Transverse colon (tissue), 4 donors: ENCODE measurements at regions not wholly inside any gene's neighbourhood (a gene's known extent, or its start where the extent isn't known, plus 50 kb on each side); places are given as distances from the start of the nearest gene placed in this dataset.

Experiments
- CTCF ChIP-seq, 5 experiments: fragments of 200-600 bp in 3 of 5; fragments of 450-650 bp in 2 of 5; sonication (generic) in 3 of 5; IDR thresholded peaks; 1 replicate in 2 of 5; 2 replicates in 3 of 5; pipeline ENCODE4 v1.5.1; 2016 to 2017; ENCODE audit warnings: antibody characterized with exemption in 5 of 5, inconsistent platforms in 3 of 5, mild to moderate bottlenecking in 2 of 5, moderate library complexity in 1 of 5
- EP300 ChIP-seq: sonication (generic); formaldehyde crosslinking; IDR thresholded peaks from one replicate; pipeline ENCODE4 v1.6.1; 2017; ENCODE audit warnings: antibody characterized with exemption, low read depth
- POLR2A ChIP-seq: fragments of 450-650 bp; IDR thresholded peaks from one replicate; pipeline ENCODE4 v1.6.1; 2016; ENCODE audit warnings: antibody characterized with exemption, mild to moderate bottlenecking, moderate library complexity
- POLR2AphosphoS5 ChIP-seq, 3 donors: sonication (generic); formaldehyde crosslinking; IDR thresholded peaks; one replicate each; pipeline ENCODE4 v1.6.1; 2016; ENCODE audit warnings: antibody characterized with exemption in 3 of 3

DNA sequence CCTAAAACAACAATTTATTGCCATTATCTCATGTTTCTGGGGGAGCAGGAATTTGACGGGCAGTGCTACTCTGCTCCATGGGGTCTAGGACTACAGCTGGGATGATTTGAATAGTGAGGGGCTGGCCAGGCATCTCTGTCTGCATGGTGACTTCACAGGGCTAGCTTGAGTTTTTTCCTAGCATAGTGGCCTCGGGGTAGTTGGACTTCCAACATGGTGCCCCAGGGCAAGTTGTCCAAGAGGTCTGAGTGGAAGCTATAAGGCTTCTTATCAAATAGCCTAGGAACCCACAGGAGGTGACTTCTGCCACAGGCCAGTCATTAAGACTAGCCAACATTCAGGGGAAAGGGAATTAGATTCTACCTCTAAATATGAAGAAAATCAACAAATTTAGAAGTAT, 92.0 kb upstream of the WLS start:
- TF ChIP-seq EP300 = no peak
- TF ChIP-seq CTCF (IDR thresholded peaks at IDR 0.05) = no peak
- TF ChIP-seq POLR2A = no peak
- TF ChIP-seq POLR2AphosphoS5 (IDR thresholded peaks at IDR 0.05) = no peak
